ENCODE measurements at regions not wholly inside any gene's neighbourhood (a gene's known extent, or its start where the extent isn't known, plus 50 kb on each side); places are given as distances from the start of the nearest gene placed in this dataset.

DNA sequence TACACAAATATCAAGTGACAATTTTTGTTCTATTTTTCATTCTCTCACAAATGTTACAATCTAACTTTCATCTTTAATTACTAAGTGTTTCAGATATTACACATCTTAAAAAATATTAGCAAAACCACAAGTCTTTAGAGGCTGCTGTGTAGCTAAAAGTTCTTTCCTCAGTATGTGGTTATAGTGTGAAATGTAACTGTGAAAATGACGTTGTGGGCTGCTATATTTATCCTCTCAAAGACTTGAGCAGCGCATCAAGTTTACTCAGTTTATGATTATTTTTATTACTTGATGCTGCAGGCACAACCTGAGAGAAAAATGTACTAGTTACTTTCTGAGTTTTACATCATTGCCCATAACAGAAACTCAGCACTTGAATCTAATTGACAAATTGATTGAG lies 2860.6 kb upstream of the PCDH20 start:
- no peaks in the 10 kb centered on the region for H3K36me3 ChIP-seq
- H3K4me1 ChIP-seq: no peaks in the 10 kb centered on the region
- TF ChIP-seq EP300 (IDR thresholded peaks at IDR 0.05): no peak
- TF ChIP-seq, protein P1, sequence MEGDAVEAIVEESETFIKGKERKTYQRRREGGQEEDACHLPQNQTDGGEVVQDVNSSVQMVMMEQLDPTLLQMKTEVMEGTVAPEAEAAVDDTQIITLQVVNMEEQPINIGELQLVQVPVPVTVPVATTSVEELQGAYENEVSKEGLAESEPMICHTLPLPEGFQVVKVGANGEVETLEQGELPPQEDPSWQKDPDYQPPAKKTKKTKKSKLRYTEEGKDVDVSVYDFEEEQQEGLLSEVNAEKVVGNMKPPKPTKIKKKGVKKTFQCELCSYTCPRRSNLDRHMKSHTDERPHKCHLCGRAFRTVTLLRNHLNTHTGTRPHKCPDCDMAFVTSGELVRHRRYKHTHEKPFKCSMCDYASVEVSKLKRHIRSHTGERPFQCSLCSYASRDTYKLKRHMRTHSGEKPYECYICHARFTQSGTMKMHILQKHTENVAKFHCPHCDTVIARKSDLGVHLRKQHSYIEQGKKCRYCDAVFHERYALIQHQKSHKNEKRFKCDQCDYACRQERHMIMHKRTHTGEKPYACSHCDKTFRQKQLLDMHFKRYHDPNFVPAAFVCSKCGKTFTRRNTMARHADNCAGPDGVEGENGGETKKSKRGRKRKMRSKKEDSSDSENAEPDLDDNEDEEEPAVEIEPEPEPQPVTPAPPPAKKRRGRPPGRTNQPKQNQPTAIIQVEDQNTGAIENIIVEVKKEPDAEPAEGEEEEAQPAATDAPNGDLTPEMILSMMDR (IDR thresholded peaks at IDR 0.05): no peak
- no peak for TF ChIP-seq POLR2A (IDR thresholded peaks at IDR 0.05)
- no peak for DNase-seq (ENCODE audit: low spot score in 2 of 2)
- no peak overlapping the region for H3K27ac ChIP-seq
- H3K4me3 ChIP-seq: no peak overlapping the region
- WGBS, 2 donors: 32 to 40% methylated on average over 2 of the region's 2 CpGs
- H3K27me3 ChIP-seq: no peaks in the 10 kb centered on the region
- H3K9me3 ChIP-seq: no peaks in the 10 kb centered on the region

DNA sequence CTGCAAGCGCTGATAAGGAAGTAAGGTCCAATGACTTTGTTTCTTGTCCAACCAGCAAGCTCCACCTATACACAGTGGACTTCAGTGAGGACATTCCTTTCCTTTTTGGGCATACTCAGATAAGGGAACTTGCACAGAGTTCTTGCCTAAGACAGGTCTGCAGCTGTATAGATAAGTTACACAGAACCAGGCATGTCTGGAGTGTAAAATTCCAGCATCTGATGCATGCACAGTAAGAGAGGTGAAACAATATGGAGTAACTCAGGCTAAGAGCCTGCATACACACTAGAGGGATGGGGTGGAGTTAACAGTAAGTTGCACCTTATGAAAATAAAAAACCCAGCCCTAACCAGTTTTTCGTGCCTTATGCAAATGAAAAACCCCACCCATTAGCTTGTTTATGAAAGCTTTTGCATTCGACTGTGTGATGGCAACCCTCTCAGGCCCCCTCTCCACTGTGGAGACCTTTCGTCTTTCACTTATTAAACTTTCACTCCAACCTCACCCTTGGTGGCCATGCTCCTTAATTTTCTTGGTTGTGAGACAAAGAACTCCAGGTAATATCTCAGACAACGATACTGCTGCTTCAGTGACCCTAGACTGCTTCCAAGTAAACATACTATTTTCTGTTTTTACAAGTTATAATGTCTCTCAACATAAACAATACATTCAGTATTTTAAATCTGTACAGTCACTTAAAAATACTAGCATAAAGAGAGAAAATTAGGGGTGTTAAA lies 2859.0 kb upstream of the PCDH20 start:
- 81 to 82% methylated on average over 5 of the region's 5 CpGs for WGBS, 2 donors
- DNase-seq (ENCODE audit: low spot score in 2 of 2): no peak
- no peak overlapping the region for H3K27ac ChIP-seq
- no peaks in the 10 kb centered on the region for H3K9me3 ChIP-seq
- no peak overlapping the region for H3K4me3 ChIP-seq
- H3K36me3 ChIP-seq: no peaks in the 10 kb centered on the region
- H3K4me1 ChIP-seq: no peaks in the 10 kb centered on the region
- TF ChIP-seq, protein P1 (IDR thresholded peaks at IDR 0.05): no peak
- TF ChIP-seq EP300 (IDR thresholded peaks at IDR 0.05): no peak
- no peak for TF ChIP-seq POLR2A (IDR thresholded peaks at IDR 0.05)
- no peaks in the 10 kb centered on the region for H3K27me3 ChIP-seq

DNA sequence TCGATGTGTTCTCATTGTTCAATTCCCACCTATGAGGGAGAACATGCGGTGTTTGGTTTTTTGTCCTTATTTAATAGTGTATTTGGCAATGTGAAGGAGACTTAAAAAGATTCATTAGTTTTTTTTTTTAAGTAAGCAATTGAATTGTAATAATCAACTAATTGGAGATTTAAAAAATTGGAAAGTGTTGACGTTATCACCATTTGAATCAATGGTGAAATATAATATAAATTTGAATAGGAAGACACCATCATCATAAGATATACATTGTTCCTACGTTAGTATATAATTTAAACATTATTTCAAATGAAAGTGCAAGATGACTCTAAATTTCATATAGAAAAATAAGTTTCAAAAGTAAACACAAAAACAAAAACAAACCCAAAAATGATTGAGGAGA lies 2858.1 kb upstream of the PCDH20 start:
- no peaks in the 10 kb centered on the region for H3K4me1 ChIP-seq
- H3K27ac ChIP-seq: no peak overlapping the region
- H3K4me3 ChIP-seq: no peak overlapping the region
- no peak for DNase-seq (ENCODE audit: low spot score in 2 of 2)
- no peaks in the 10 kb centered on the region for H3K9me3 ChIP-seq
- no peaks in the 10 kb centered on the region for H3K36me3 ChIP-seq
- TF ChIP-seq, protein P1 (IDR thresholded peaks at IDR 0.05): no peak
- TF ChIP-seq POLR2A (IDR thresholded peaks at IDR 0.05) (no peak), EP300 (IDR thresholded peaks at IDR 0.05) (no peak)
- H3K27me3 ChIP-seq: no peaks in the 10 kb centered on the region
- WGBS, 2 donors: 78 to 82% methylated on average over 4 of the region's 4 CpGs

DNA sequence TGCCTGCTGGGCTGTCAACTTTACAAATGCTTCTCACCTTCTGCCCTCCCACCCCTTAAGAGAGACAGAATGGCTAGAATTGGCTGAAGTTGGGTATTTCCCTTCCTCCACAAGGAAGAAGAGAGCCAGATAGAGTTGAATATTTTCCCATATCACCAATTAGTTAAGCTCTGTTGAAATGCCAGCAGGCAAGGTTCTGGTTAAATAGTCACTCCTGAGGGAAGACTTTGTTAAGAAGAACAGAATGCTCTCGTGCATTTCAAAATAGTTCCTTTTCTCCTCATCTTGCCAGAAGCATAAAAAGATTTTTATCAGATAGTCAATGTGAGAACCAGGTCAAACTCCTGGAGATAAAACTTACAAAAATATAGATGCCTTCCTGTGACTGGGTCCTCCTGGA lies 2857.0 kb upstream of the PCDH20 start:
- WGBS, 2 donors: 47 to 57% methylated on average over 1 of the region's 1 CpG
- H3K27ac ChIP-seq: no peak overlapping the region
- DNase-seq (ENCODE audit: low spot score in 2 of 2): no peak
- H3K36me3 ChIP-seq: no peaks in the 10 kb centered on the region
- TF ChIP-seq, protein P1 (IDR thresholded peaks at IDR 0.05): no peak
- TF ChIP-seq EP300 (IDR thresholded peaks at IDR 0.05) (no peak), POLR2A (IDR thresholded peaks at IDR 0.05) (no peak)
- H3K4me3 ChIP-seq: no peak overlapping the region
- no peaks in the 10 kb centered on the region for H3K27me3 ChIP-seq
- H3K9me3 ChIP-seq: no peaks in the 10 kb centered on the region
- no peaks in the 10 kb centered on the region for H3K4me1 ChIP-seq

DNA sequence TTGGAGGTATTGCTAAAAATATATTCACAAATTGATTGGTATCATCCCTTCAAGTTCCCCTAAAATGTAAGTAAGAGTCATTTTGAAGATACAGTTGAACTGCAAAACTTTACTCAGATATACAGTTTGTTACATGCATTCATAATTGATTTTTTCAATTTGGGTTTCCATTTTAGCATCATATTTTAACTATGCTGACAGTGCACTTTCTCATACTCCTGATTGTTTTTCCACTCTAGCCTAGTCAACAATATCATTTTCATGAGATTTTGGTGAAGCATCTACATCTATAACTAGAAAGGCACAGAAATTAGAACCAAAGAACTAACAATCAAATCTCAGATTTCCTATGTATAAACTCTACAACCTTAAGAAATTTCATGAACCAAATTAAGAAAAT lies 2850.4 kb upstream of the PCDH20 start:
- TF ChIP-seq, protein P1 (IDR thresholded peaks at IDR 0.05): no peak
- TF ChIP-seq EP300 (IDR thresholded peaks at IDR 0.05) (no peak), POLR2A (IDR thresholded peaks at IDR 0.05) (no peak)
- Histone ChIP-seq H3K4me3 (no peak overlapping the region), H3K36me3 (no peaks in the 10 kb centered on the region), H3K9me3 (no peaks in the 10 kb centered on the region), H3K27me3 (no peaks in the 10 kb centered on the region), H3K27ac (no peak overlapping the region), H3K4me1 (no peaks in the 10 kb centered on the region)
- no peak for DNase-seq (ENCODE audit: low spot score in 2 of 2)
